ENCODE measurements at regions not wholly inside any gene's neighbourhood (a gene's known extent, or its start where the extent isn't known, plus 50 kb on each side); places are given as distances from the start of the nearest gene placed in this dataset.
"Not testable (repeated sequence)": the region's sequence is repeated elsewhere in the genome, so short reads cannot be mapped to it uniquely, and the experiment has no call there.

GRCh38 chr4:66837279-66837922, 707.9 kb downstream of the CENPC start:
- DNase-seq (ENCODE audit: low spot score) = no peak

DNA sequence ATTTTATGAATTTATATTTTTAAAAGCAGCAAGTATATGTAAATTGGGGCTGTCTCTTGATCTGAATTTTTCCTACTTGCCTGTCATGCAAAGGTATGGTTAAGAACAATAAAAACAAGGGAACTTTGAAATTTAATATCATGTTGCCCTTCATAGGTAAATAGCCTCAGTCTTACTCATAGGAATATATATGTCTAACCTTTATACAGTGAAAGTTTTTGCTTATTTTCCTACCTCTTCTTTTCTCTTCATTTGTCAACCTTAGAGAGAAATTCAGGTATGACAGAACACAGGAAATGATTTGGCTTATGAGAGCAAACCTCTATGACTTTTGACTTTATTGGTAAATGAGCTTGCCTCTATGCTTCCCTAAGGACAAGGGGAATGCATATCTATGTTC, 716.0 kb downstream of the CENPC start:
- DNase-seq (ENCODE audit: low spot score) = no peak

- DNase-seq (ENCODE audit: low spot score) = no peak
These were observed 724.6 kb downstream of the CENPC start for GRCh38 chr4:66820681-66821080.

DNA sequence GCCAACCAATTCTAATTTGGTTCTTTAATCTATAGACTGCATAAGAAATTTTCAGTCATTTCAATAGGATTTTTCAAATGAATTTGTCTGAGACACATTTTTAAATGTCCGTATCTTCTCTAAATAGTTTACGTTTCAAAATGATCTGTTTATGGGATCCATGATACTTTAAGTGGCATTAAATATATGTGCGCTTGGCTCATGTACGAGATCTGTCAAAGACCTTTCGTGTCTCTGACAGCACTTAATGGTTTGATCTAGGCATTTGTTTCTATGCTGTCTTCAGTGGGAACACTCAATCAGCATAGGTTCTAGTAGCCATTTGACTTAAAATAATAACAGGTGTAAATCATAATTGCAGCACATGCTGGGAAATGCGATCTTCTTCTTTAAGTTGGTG, 731.0 kb downstream of the CENPC start:
- DNase-seq (ENCODE audit: low spot score) = no peak

- no peak for DNase-seq (ENCODE audit: low spot score)
These were observed 739.7 kb downstream of the CENPC start for GRCh38 chr4:66805582-66805981.

GRCh38 chr4:66804979-66805378, 740.3 kb downstream of the CENPC start:
- DNase-seq (ENCODE audit: low spot score) = no peak

DNA sequence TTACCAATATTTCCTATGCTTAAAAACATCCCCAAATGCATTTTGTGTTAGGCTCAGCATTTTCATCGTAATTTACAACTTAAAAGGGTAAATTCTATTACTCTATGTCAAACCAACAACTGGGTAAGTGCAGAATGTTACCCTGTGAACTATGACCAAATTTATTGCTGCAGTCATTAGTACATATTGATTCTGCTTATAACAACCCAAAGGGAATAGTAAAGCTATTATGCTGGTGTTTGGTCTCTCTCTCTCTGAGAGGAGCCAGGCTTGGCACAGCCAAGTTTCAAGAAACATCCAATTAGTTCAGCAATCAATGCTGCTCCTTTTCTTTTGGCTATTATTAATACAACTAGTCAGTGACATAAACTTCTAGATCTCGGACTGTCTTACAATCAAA, 747.7 kb downstream of the CENPC start:
- no peak for DNase-seq (ENCODE audit: low spot score)

DNA sequence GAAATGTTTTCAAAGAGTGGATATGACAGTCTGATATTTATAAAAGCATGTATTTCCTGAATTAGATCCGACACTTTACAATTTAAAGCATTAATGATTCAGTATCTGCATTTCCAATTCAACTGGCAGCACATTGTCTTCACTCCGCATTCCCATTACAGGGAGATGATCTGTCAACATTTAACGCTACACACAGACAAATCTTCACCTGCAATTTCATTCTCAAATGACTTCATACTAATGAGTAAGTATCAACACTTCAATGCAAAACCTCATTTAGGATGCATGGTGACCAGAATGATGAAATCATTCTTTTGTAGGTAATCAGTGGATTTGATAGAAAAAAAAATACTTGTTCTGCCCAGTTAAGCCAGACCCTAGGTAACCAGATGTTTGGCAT, 749.6 kb downstream of the CENPC start:
- no peak for DNase-seq (ENCODE audit: low spot score)

DNA sequence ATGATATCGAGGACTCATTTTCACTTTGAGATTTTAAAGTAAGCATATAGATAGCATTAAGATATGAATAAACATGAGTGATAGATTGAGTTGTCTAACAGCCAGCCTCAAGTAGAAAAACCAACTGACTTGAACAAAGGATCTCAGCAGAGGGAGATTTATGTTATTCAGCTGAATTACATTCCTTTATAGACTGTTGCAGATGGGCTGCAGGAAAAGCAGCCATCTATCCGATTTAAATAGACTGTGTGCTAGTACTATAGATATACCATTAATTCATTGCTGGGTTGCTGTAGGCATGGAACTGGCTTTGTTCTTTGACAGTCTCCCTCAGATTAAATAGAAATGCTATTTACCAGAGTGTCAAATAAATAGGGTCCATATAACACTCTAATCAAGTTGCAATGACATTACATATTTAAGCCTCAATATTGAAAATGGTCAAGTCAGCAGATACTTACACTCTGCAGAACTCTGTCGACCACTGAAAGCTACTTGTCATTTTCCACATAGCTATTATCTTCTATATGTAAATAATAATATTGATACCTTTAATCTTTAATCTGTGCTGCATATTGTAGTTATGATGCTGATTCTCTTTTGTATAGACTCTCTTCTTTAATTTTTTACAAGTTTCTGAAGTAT, 750.8 kb downstream of the CENPC start:
- DNase-seq (ENCODE audit: low spot score) = no peak

- no peak for DNase-seq (ENCODE audit: low spot score)
These were observed 753.6 kb downstream of the CENPC start for GRCh38 chr4:66791686-66792085.

DNA sequence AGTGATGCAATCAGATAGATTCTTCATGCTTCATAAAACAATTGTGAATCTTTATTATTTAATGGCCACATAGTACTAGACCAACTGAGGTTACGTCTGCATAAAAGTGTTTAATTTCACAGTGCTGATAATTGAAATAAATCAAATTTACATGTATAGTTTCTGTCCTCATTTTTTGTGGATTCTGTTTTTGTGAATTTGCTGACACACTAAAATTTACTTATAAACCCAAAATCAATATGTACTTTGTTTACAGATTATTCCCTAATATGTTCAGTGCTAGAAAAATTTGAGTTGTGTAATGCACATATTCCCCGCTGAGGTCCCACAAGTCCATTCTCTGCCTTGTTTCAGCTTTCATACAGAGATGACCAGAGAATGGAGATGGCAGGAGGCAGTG, 759.8 kb downstream of the CENPC start:
- DNase-seq (ENCODE audit: low spot score) = no peak

- DNase-seq (ENCODE audit: low spot score) = not testable (repeated sequence)
These were observed 762.6 kb downstream of the CENPC start for GRCh38 chr4:66782751-66783150.

- no peak for DNase-seq (ENCODE audit: low spot score)
These were observed 768.2 kb downstream of the CENPC start for GRCh38 chr4:66777097-66777496.

DNA sequence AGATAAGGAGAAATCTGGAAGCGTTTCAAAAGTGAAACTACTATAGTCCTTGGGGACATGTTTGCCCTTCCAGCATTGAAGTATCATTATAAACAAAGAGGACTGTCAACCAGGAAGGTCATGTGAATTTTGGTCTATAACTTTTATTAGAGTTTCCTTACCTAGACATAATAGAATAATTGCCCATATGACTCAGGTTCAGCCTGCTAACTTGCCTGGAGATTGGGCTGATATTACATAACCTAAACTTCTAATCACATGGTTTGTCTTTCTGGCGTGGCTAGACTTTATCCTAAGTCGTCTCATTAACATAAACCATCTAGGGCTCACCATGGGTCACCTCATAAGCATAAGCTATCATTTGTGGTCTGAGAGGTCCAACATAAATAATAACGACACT, 775.9 kb downstream of the CENPC start:
- DNase-seq (ENCODE audit: low spot score) = no peak

DNA sequence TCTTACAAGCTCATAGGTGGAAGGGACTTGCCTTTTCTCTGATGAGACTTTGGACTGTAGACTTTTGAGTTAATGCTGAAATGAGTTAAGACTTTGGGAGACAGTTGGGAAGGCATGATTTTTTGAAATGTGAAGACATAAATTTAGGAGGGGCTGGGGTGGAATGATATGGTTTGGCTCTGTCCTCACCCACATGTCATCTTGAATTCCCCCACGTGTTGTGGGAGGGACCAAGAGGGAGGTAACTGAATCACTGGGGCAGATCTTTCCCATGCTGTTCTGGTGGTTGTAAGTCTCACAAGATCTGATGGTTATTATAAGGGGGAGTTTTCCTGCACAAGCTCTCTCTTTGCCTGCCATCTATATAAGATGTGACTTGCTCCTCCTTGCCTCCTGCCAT, 777.9 kb downstream of the CENPC start:
- no peak for DNase-seq (ENCODE audit: low spot score)

GRCh38 chr4:66766557-66766956, 778.7 kb downstream of the CENPC start:
- no peak for DNase-seq (ENCODE audit: low spot score)

DNA sequence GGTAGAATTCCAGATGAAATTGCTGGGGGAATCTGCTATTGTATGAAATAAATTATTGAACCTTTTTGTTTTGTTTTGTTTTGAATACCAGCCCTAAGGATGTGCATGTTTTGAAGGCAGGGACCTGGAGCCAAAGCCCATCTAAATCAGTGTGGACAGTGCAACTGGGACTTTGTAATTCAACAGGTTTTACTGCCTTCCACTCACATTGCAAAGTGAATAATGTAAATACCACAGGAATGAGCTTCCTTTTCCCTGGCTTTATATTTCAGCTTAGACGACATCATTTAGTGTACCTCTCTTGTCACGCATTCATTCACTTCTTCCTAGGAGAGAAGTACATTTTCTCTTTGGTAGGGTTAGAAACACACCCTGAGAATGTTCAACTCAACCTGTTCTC, 795.0 kb downstream of the CENPC start:
- DNase-seq (ENCODE audit: low spot score) = no peak

DNA sequence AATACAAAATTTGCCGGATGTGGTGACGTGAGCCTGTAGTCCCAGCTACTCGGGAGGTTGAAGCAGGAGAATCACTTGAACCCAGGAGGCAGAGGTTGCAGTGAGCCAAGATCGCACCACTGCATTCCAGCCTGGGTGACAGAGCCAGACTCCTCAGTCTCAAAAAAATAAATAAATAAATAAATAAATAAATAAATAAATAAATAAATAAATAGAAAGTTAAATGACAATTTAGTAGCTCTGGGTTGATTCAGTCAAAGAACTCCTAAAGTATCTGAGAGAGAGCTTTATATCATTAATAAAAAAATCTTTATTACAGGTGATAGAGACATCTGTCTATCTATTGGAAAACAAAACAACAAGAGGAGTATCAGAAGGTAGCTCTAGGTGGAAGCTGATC, 798.4 kb downstream of the CENPC start:
- DNase-seq (ENCODE audit: low spot score) = not testable (repeated sequence)

DNA sequence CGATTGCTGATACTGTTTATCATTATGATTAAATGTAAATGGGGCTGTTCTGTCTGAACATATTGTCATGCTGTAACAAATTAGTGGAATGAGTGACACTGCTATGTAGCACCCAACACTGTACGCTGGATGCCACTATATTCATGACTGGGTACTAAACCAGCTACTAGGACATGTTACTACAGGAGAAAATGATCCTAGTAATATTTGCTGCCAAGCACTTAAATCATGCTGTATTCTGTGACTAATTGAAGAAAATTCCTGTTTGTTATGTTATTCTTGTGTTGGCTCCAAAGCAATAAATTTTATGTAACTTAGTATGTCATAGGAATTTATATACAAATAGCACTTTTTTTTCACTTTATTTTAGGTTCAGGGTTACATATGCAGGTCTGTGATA, 804.2 kb downstream of the CENPC start:
- DNase-seq (ENCODE audit: low spot score) = no peak

- no peak for DNase-seq (ENCODE audit: low spot score)
These were observed 808.7 kb downstream of the CENPC start for GRCh38 chr4:66736606-66737005.

DNA sequence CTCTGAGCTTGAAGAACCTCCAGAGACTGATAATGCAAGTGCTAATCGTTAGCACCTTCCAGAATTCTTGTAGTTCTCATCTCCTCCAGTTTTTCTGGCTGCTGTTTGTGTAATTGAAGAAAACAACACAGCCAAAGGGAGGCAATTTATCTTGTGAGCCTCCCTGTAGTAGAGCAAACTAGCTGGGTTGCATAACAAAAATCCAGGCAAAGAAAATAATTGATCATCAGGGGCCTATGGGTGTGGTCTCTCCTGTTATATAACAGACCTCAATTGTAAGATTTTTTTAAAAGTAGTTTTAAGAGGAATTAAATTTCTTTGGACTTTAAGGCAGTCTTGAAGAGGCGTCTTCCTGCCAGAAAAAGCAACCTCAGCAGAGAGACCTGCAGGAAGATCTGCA, 817.0 kb downstream of the CENPC start:
- no peak for DNase-seq (ENCODE audit: low spot score)

DNA sequence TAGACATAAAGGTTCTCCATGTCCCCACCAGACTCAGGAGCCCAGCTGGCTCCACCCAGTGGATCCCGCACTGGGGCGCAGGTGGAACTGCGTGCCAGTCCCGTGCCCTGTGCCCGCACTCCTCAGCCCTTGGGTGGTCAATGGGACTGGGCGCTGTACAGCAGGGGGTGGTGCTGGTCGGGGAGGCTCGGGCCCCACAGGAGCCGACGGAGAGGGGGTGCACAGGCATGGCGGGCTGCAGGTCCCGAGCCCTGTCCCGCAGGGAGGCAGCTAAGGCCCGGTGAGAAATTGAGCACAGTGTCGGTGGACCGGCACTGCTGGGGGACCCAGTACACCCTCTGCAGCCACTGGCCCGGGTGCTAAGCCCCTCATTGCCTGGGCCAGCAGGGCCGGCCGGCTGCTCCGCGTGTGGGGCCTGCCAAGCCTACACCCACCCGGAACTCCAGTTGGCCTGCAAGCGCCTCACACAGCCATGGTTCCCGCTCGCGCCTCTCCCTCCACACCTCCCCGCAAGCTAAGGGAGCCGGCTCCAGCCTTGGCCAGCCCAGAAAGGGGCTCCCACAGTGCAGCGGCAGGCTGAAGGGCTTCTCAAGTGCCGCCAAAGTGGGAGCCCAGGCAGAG, 832.9 kb downstream of the CENPC start:
- not testable (repeated sequence) for DNase-seq (ENCODE audit: low spot score)

- DNase-seq (ENCODE audit: low spot score) = no peak
These were observed 841.1 kb downstream of the CENPC start for GRCh38 chr4:66704243-66704642.

GRCh38 chr4:66694739-66695138, 850.6 kb downstream of the CENPC start:
- DNase-seq (ENCODE audit: low spot score) = no peak

Data from activated CD4-positive, alpha-beta T cell treated with anti-CD3 and anti-CD28 coated beads, Interleukin-2, Interleukin-4, amounts not matched to agents 100 ng/mL and 50 ng/mL, durations not matched to agents 16 hours and 8 hours (primary cell).